HFFc6 (cell line): ENCODE measurements at regions not wholly inside any gene's neighbourhood (a gene's known extent, or its start where the extent isn't known, plus 50 kb on each side); places are given as distances from the start of the nearest gene placed in this dataset.

Source experiments
- DNase-seq: peaks from one replicate; pipeline ENCODE4 v3.0.0-alpha.2; 2018
- H3K27ac Mint-ChIP-seq: 2 replicates; pipeline ENCODE4 v1.8.0; 2020; ENCODE audit warnings: mild to moderate bottlenecking, mixed read lengths
- H3K27me3 Mint-ChIP-seq: 2 replicates; pipeline ENCODE4 v1.8.0; 2021; ENCODE audit warnings: mild to moderate bottlenecking, moderate library complexity, mixed read lengths; ENCODE audit not compliant: insufficient read depth
- H3K36me3 Mint-ChIP-seq: 2 replicates; pipeline ENCODE4 v1.8.0; 2021; ENCODE audit warnings: low read depth, mixed read lengths
- H3K4me1 Mint-ChIP-seq: 2 replicates; pipeline ENCODE4 v1.8.0; 2020; ENCODE audit warnings: low read depth, mixed read lengths
- H3K4me3 Mint-ChIP-seq: 2 replicates; pipeline ENCODE4 v1.8.0; 2020; ENCODE audit warnings: mild to moderate bottlenecking, moderate library complexity, mixed read lengths
- H3K9me3 Mint-ChIP-seq: 2 replicates; pipeline ENCODE4 v1.8.0; 2020; ENCODE audit warnings: mild to moderate bottlenecking, mixed read lengths
- TF ChIP-seq, protein P1 (sequence below): fragments of 200-600 bp; sonication (generic); IDR thresholded peaks from 2 replicates; pipeline ENCODE4 v1.5.0; 2021; ENCODE audit warnings: antibody characterized with exemption, mild to moderate bottlenecking

DNA sequence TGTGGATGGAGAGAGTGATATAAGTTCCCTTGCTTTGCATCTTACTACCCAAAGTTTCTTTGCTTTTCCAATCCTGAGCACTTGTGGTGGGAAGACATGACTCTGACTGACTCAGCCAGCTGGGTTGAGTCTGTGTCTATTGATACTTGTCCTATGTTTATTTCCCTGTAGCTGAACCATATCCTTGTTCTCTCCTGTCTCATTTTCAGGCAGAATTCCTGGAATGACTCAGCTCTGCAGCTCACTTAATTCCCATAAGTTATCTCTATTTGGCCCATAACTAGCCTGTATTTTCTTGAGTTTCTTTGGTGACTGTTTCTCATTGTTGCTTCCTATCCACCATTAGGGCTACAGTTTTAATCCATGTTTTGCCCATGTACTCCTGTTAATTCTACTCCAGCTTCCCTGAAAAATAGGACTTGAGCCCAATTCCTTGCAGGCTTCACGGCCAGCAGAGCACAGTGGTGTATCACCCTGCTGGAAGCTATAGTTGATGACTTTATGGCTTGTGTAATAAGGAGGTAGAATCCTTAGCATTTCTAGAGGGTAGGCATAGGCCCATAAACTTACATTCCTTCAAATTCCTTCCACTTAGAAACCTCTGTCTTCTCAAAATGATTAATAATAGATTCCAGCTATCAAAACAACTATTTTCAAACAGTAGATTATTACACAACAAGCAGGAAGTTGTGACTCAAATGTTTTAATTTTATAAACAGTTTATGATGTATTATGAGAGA lies 183.1 kb downstream of the TMTC3 start:
- Mint-ChIP-seq H3K4me3 (peak overlapping the region; percentile 58), H3K27me3 (no peaks in the 10 kb centered on the region), H3K27ac (peak overlapping the region; percentile 82), H3K36me3 (peaks cover 24% of the 10 kb centered on the region), H3K4me1 (peaks cover 56% of the 10 kb centered on the region), H3K9me3 (no peaks in the 10 kb centered on the region)
- TF ChIP-seq, protein P1, sequence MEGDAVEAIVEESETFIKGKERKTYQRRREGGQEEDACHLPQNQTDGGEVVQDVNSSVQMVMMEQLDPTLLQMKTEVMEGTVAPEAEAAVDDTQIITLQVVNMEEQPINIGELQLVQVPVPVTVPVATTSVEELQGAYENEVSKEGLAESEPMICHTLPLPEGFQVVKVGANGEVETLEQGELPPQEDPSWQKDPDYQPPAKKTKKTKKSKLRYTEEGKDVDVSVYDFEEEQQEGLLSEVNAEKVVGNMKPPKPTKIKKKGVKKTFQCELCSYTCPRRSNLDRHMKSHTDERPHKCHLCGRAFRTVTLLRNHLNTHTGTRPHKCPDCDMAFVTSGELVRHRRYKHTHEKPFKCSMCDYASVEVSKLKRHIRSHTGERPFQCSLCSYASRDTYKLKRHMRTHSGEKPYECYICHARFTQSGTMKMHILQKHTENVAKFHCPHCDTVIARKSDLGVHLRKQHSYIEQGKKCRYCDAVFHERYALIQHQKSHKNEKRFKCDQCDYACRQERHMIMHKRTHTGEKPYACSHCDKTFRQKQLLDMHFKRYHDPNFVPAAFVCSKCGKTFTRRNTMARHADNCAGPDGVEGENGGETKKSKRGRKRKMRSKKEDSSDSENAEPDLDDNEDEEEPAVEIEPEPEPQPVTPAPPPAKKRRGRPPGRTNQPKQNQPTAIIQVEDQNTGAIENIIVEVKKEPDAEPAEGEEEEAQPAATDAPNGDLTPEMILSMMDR: peak; percentile 46
- DNase-seq: peak; percentile 91

DNA sequence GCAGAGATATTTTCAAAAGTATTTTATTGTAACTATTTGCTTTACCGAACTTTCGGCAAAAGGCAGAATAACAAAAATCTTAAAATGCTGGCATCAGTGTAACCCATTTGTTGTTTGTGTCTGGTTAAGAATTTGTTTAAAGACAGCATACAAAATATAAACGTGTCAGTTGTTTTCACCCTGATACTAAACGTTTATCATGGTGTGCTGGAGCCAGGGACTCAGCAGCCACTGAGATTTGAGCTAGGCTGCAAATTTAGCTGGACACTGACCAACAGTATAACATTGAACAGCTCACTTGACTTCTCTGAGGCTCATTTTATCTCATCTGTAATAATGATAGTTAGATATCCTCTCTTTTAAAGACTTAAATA lies 183.7 kb downstream of the TMTC3 start:
- H3K27me3 Mint-ChIP-seq: no peaks in the 10 kb centered on the region
- TF ChIP-seq, protein P1: no peak
- peaks cover 56% of the 10 kb centered on the region for H3K4me1 Mint-ChIP-seq
- peak; percentile 59 for DNase-seq
- H3K27ac Mint-ChIP-seq: peak overlapping the region; percentile 82
- H3K36me3 Mint-ChIP-seq: peaks cover 24% of the 10 kb centered on the region
- peak overlapping the region; percentile 58 for H3K4me3 Mint-ChIP-seq
- no peaks in the 10 kb centered on the region for H3K9me3 Mint-ChIP-seq

DNA sequence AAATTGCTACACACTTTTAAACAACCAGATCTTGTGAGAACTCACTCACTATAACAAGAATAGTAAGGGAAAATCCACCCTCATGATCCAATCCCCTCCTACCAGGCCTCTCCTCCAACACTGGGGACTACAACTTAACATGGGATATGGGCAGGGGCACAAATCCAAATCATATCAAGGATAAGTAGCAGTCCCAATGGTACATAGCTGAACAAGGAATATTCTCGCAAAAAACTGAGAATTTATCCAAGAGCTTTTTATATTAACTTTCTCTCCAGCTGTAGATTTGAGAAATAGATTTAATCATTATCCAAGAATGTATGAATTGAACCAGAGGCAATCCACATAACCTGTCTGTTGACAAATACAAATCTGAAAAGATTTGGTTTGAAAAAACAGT lies 185.2 kb downstream of the TMTC3 start:
- no peaks in the 10 kb centered on the region for H3K27me3 Mint-ChIP-seq
- peak overlapping the region; percentile 82; the same call in 1 of the 2 replicates for H3K27ac Mint-ChIP-seq
- TF ChIP-seq, protein P1: no peak
- no peak overlapping the region for H3K4me3 Mint-ChIP-seq
- H3K4me1 Mint-ChIP-seq: peaks cover 60% of the 10 kb centered on the region
- H3K9me3 Mint-ChIP-seq: no peaks in the 10 kb centered on the region
- peaks cover 19% of the 10 kb centered on the region for H3K36me3 Mint-ChIP-seq
- DNase-seq: no peak

DNA sequence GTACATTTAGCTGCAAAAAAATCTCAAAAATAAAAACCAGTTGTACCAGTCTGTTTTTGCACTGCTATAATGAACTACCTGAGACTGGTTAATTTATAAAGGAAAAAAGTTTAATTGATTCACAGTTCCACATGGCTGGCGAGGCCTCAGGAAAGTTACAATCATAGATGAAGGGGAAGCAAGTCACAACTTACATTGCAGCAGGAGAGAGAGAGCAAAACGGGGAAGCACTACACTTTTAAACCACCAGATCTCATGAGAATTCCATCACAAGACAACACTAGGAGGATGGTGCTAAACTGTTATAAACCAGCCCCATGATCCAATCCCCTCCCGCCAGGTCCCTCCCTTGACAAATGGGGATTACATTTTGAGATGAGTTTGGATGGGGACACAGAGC lies 186.0 kb downstream of the TMTC3 start:
- no peak for DNase-seq
- Mint-ChIP-seq H3K27me3 (no peaks in the 10 kb centered on the region), H3K27ac (no peak overlapping the region), H3K36me3 (peaks cover 14% of the 10 kb centered on the region), H3K4me1 (peaks cover 62% of the 10 kb centered on the region), H3K4me3 (no peak overlapping the region), H3K9me3 (no peaks in the 10 kb centered on the region)
- TF ChIP-seq, protein P1: no peak

DNA sequence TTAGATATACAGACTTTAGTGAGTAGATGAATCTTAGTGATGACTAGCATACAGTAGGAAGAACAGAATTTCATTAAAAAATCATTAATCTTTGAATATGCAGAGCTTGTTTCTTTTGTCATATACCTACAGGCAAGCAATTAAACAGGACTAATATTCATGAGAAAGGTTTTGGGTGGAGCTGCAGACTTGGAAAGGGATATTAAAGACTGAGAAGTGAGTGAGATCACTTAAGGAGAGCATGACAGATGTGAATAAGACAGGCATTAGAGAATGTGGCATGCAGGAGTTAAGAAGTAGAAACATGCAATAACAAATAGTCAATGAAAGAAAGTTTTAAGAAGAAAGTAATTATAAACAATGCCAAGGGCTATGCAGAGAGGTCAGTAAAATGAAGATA lies 187.7 kb downstream of the TMTC3 start:
- no peaks in the 10 kb centered on the region for H3K9me3 Mint-ChIP-seq

More for the DNA sequence above, 187.7 kb downstream of the TMTC3 start:
- Mint-ChIP-seq H3K4me3 (no peak overlapping the region), H3K27me3 (no peaks in the 10 kb centered on the region), H3K4me1 (peaks cover 55% of the 10 kb centered on the region), H3K27ac (no peak overlapping the region), H3K36me3 (peaks cover 14% of the 10 kb centered on the region)
- no peak for DNase-seq
- TF ChIP-seq, protein P1: no peak
